IMR-90 (cell line): ENCODE measurements at regions not wholly inside any gene's neighbourhood (a gene's known extent, or its start where the extent isn't known, plus 50 kb on each side); places are given as distances from the start of the nearest gene placed in this dataset.

Source experiments
- ATAC-seq: fragments of 200-7000 bp; cut with Tn5 transposase; 2 replicates; pipeline ENCODE4 v1.9.1; 2020; ENCODE audit warnings: low read depth, mild to moderate bottlenecking, moderate library complexity
- BruUV-seq: library from RNA; stranded (reverse); fragments of 400-500 nt; replicated peaks from 2 replicates; lab custom pipeline; 2021; lab: Mats Ljungman, UMichigan
- CTCF ChIA-PET: fragments of 300-600 bp; formaldehyde crosslinking; extraction: SDS; loops from one replicate; lab custom pipeline; 2021; ENCODE audit warnings: antibody characterized with exemption; lab: Yijun Ruan, JAX
- POLR2A ChIA-PET: fragments of 300-600 bp; sonication (Branson Sonifier 250); formaldehyde crosslinking; loops from one replicate; lab custom pipeline; 2022; ENCODE audit warnings: antibody characterized with exemption; ENCODE audit not compliant: unreplicated experiment; lab: Charles Lee
- DNase-seq: peaks from one replicate; pipeline ENCODE4 v3.0.0; 2013
- H2AFZ ChIP-seq: replicated peaks from 2 replicates; pipeline ENCODE3; 2013; ENCODE audit warnings: low read length, mild to moderate bottlenecking; ENCODE audit not compliant: poor library complexity
- H2AK5ac ChIP-seq: 2 replicates; pipeline ENCODE4 v1.6.1; 2013; ENCODE audit warnings: low read depth, low read length, inconsistent platforms
- H2AK9ac ChIP-seq: replicated peaks from 2 replicates; pipeline ENCODE3; 2013; ENCODE audit warnings: mild to moderate bottlenecking, low read depth, low read length, moderate library complexity; ENCODE audit not compliant: poor library complexity
- H2BK120ac ChIP-seq: 2 replicates; pipeline ENCODE4 v1.6.1; 2013; ENCODE audit warnings: low read depth, low read length, inconsistent platforms
- H2BK15ac ChIP-seq: 3 replicates; pipeline ENCODE4 v1.6.1; 2013; ENCODE audit warnings: low read depth, low read length, inconsistent platforms
- H2BK20ac ChIP-seq: 2 replicates; pipeline ENCODE4 v1.6.1; 2013; ENCODE audit warnings: low read depth, mild to moderate bottlenecking, inconsistent platforms, low read length, moderate library complexity
- H2BK5ac ChIP-seq: 2 replicates; pipeline ENCODE4 v1.6.1; 2013; ENCODE audit warnings: mild to moderate bottlenecking, low read depth, low read length, inconsistent platforms; ENCODE audit not compliant: poor library complexity, severe bottlenecking
- H3K14ac ChIP-seq: replicated peaks from 2 replicates; pipeline ENCODE4 v1.6.1; 2013; ENCODE audit warnings: low read depth, low read length, inconsistent platforms
- H3K18ac ChIP-seq: 2 replicates; pipeline ENCODE4 v1.6.1; 2013; ENCODE audit warnings: low read depth, low read length, control low read depth
- H3K23ac ChIP-seq: 2 replicates; pipeline ENCODE4 v1.6.1; 2013; ENCODE audit warnings: low read depth, low read length, inconsistent platforms
- H3K27ac ChIP-seq: 2 replicates; pipeline ENCODE4 v1.5.1; 2013; ENCODE audit warnings: mild to moderate bottlenecking, control low read depth, low read length; ENCODE audit not compliant: insufficient read depth
- H3K27me3 ChIP-seq: 2 replicates; pipeline ENCODE4 v1.6.1; 2013; ENCODE audit warnings: low read length; ENCODE audit not compliant: control insufficient read depth, insufficient read depth
- H3K36me3 ChIP-seq: 2 replicates; pipeline ENCODE4 v1.6.1; 2013; ENCODE audit warnings: low read length, mixed read lengths; ENCODE audit not compliant: control insufficient read depth, insufficient read depth
- H3K4ac ChIP-seq: 2 replicates; pipeline ENCODE4 v1.6.1; 2013; ENCODE audit warnings: low read depth, low read length, inconsistent platforms
- H3K4me1 ChIP-seq: 2 replicates; pipeline ENCODE4 v1.6.1; 2013; ENCODE audit warnings: low read length, mixed read lengths; ENCODE audit not compliant: control insufficient read depth, insufficient read depth
- H3K4me2 ChIP-seq: 2 replicates; pipeline ENCODE4 v1.6.1; 2013; ENCODE audit warnings: low read depth, mild to moderate bottlenecking, control low read depth, low read length, moderate library complexity
- H3K4me3 ChIP-seq: 2 replicates; pipeline ENCODE4 v1.5.1; 2013; ENCODE audit warnings: low read depth, mild to moderate bottlenecking, control low read depth, low read length, moderate library complexity; ENCODE audit not compliant: insufficient read depth
- H3K56ac ChIP-seq: 2 replicates; pipeline ENCODE4 v1.6.1; 2013; ENCODE audit warnings: low read length, inconsistent platforms; ENCODE audit not compliant: insufficient read depth; ENCODE audit errors: extremely low read depth
- H3K79me1 ChIP-seq, 2 experiments: 2 replicates each; pipeline ENCODE4 v1.6.1; 2013; ENCODE audit warnings: low read length in 2 of 2, inconsistent platforms in 1 of 2, low read depth in 1 of 2
- H3K9ac ChIP-seq: 2 replicates; pipeline ENCODE4 v1.6.1; 2013; ENCODE audit warnings: low read depth, low read length, control low read depth
- H3K9me1 ChIP-seq: 2 replicates; pipeline ENCODE4 v1.6.1; 2013; ENCODE audit warnings: low read length, inconsistent platforms; ENCODE audit not compliant: insufficient read depth
- H3K9me3 ChIP-seq: 2 replicates; pipeline ENCODE4 v1.6.1; 2013; ENCODE audit warnings: low read length; ENCODE audit not compliant: control insufficient read depth, insufficient read depth
- H4K20me1 ChIP-seq: 2 replicates; pipeline ENCODE4 v1.6.1; 2013; ENCODE audit warnings: low read length, inconsistent platforms; ENCODE audit not compliant: insufficient read depth
- H4K5ac ChIP-seq: 2 replicates; pipeline ENCODE4 v1.6.1; 2013; ENCODE audit warnings: mild to moderate bottlenecking, low read depth, low read length, control low read depth
- H4K8ac ChIP-seq, 2 experiments: 2 replicates each; pipeline ENCODE4 v1.6.1; 2013; ENCODE audit warnings: low read depth in 2 of 2, low read length in 2 of 2, control low read depth in 1 of 2, inconsistent platforms in 1 of 2
- H4K91ac ChIP-seq: 2 replicates; pipeline ENCODE4 v1.6.1; 2013; ENCODE audit warnings: low read depth, low read length, inconsistent platforms; ENCODE audit not compliant: insufficient read depth
- MAZ ChIP-seq: IDR thresholded peaks from 2 replicates; pipeline ENCODE4 v1.6.1; 2012; ENCODE audit warnings: low read depth, mild to moderate bottlenecking, low read length, improper control_type of control experiment, moderate library complexity, borderline replicate concordance
- MXI1 ChIP-seq: IDR thresholded peaks from 2 replicates; pipeline ENCODE4 v1.6.1; 2012; ENCODE audit warnings: low read depth, mild to moderate bottlenecking, low read length, moderate library complexity, borderline replicate concordance
- WGBS, 2 experiments: methylation state at CpG; one replicate each; pipeline versions ENCODE4 v1.1.5 to v1.1.7; 2013; ENCODE audit warnings: missing lambda C conversion rate in 2 of 2; ENCODE audit not compliant: insufficient read length in 1 of 2; ENCODE audit errors: extremely low coverage in 2 of 2; 5-methylcytosine and 5-hydroxymethylcytosine counted together
- dilution Hi-C: fragments of 300-500 bp; cut with HindIII; formaldehyde crosslinking; loops from one replicate; pipeline ENCODE4 v1.14.3; 2018; ENCODE audit warnings: low sequenced_read_pairs; ENCODE audit not compliant: unreplicated experiment
- in situ Hi-C: fragments of 300-500 bp; cut with MboI; formaldehyde crosslinking; loops from 3 replicates; pipeline ENCODE4 v1.14.3; 2019; ENCODE audit warnings: low sequenced_read_pairs, inconsistent platforms, mixed read lengths
- intact Hi-C: fragments of 100-400 bp; cut with micrococcal nuclease; formaldehyde crosslinking; loops from 2 replicates; pipeline ENCODE4 v1.10.0; 2022

GRCh38 chr17:36703860-36704266, 102.5 kb downstream of the MRM1 start:
- in situ Hi-C loops, result no loop called here

More at GRCh38 chr17:36703860-36704266, 102.5 kb downstream of the MRM1 start:
- Histone ChIP-seq H3K23ac (no peak overlapping the region), H3K27ac (no peak overlapping the region), H3K4ac (no peak overlapping the region), H3K56ac (no peak overlapping the region), H4K20me1 (peaks cover 4% of the 10 kb centered on the region; the same call in 1 of the 2 replicates), H4K5ac (no peak overlapping the region), H3K9ac (no peak overlapping the region), H3K9me1 (no peaks in the 10 kb centered on the region), H3K27me3 (peaks cover 13% of the 10 kb centered on the region; the same call in 1 of the 2 replicates), H2BK20ac (no peak overlapping the region), H3K4me2 (peak overlapping the region; percentile 66; the same call in 1 of the 2 replicates), H3K4me3 (no peak overlapping the region), H2AFZ (peak overlapping the region; percentile 49), H2BK120ac (no peak overlapping the region), H3K36me3 (no peaks in the 10 kb centered on the region), H3K18ac (no peak overlapping the region), H4K8ac (no peak overlapping the region), H3K79me1 (no peaks in the 10 kb centered on the region), H2BK15ac (no peak overlapping the region), H4K91ac (no peak overlapping the region), H2AK9ac (peak overlapping the region; percentile 29), H2BK5ac (no peak overlapping the region), H2AK5ac (no peak overlapping the region), H3K4me1 (no peaks in the 10 kb centered on the region), H3K9me3 (no peaks in the 10 kb centered on the region), H3K14ac (no peak overlapping the region)
- dilution Hi-C loops, result no loop called here
- BruUV-seq, result no TSS peak
- CTCF ChIA-PET, result no interaction called here
- POLR2A ChIA-PET, result no interaction called here
- 7% methylated on average over 5 of the region's 36 CpGs; no CpG with 5 or more reads in 1 of the 2 experiments for WGBS, 2 experiments
- ATAC-seq, result peak; percentile 85
- DNase-seq, result peak; percentile 11
- intact Hi-C loops, result no loop called here
- TF ChIP-seq MXI1 (no peak), MAZ (peak; percentile 82; the same call in 1 of the 2 replicates)
